CD8-positive, alpha-beta memory T cell (primary cell): ENCODE measurements at regions not wholly inside any gene's neighbourhood (a gene's known extent, or its start where the extent isn't known, plus 50 kb on each side); places are given as distances from the start of the nearest gene placed in this dataset.
"Not testable (repeated sequence)": the region's sequence is repeated elsewhere in the genome, so short reads cannot be mapped to it uniquely, and the experiment has no call there.

Experiments
- CTCF ChIA-PET: fragments of 350-600 bp; sonication (Branson Sonifier 250); formaldehyde crosslinking; loops from one replicate; lab custom pipeline; 2021; ENCODE audit warnings: antibody characterized with exemption; lab: Charles Lee
- POLR2A ChIA-PET: fragments of 350-600 bp; sonication (Branson Sonifier 250); formaldehyde crosslinking; loops from one replicate; lab custom pipeline; 2021; ENCODE audit warnings: antibody characterized with exemption; lab: Charles Lee
- DNase-seq, 5 donors: peaks; one replicate each; pipeline versions ENCODE4 v3.0.0 to v3.0.0-alpha.2; 2020 to 2022; ENCODE audit warnings: mixed read lengths in 1 of 5
- H3K27ac ChIP-seq: one replicate; pipeline ENCODE4 v1.7.0; 2013; ENCODE audit warnings: low read depth, mild to moderate bottlenecking, low read length, moderate library complexity
- H3K27me3 ChIP-seq: 2 replicates; pipeline ENCODE4 v1.7.0; 2013; ENCODE audit warnings: low read length, mild to moderate bottlenecking; ENCODE audit not compliant: insufficient read depth, poor library complexity, severe bottlenecking
- H3K36me3 ChIP-seq: 2 replicates; pipeline ENCODE4 v1.7.0; 2013; ENCODE audit warnings: mild to moderate bottlenecking, low read length, moderate library complexity; ENCODE audit not compliant: insufficient read depth
- H3K4me1 ChIP-seq: 2 replicates; pipeline ENCODE4 v1.7.0; 2013; ENCODE audit warnings: mild to moderate bottlenecking, low read length, moderate library complexity; ENCODE audit not compliant: insufficient read depth
- H3K4me3 ChIP-seq: 2 replicates; pipeline ENCODE4 v1.7.0; 2013; ENCODE audit warnings: mild to moderate bottlenecking, low read length
- H3K9me3 ChIP-seq: 2 replicates; pipeline ENCODE4 v1.7.0; 2013; ENCODE audit warnings: mild to moderate bottlenecking, low read length
- H3K27ac Mint-ChIP-seq, 8 donors: one replicate each; pipeline ENCODE4 v1.8.0; 2020 to 2021; ENCODE audit warnings: mixed read lengths in 8 of 8, mild to moderate bottlenecking in 6 of 8, inconsistent platforms in 3 of 8, moderate library complexity in 3 of 8
- H3K27me3 Mint-ChIP-seq, 2 donors: one replicate each; pipeline ENCODE4 v1.8.0; 2020 to 2021; ENCODE audit warnings: mixed read lengths in 2 of 2, mild to moderate bottlenecking in 1 of 2, moderate library complexity in 1 of 2
- H3K36me3 Mint-ChIP-seq, 3 donors: one replicate each; pipeline ENCODE4 v1.8.0; 2020 to 2021; ENCODE audit warnings: mixed read lengths in 3 of 3, inconsistent platforms in 1 of 3, mild to moderate bottlenecking in 1 of 3
- H3K4me1 Mint-ChIP-seq, 3 donors: one replicate each; pipeline ENCODE4 v1.8.0; 2020 to 2021; ENCODE audit warnings: mixed read lengths in 3 of 3, inconsistent platforms in 1 of 3, mild to moderate bottlenecking in 1 of 3
- H3K4me3 Mint-ChIP-seq, 7 donors: one replicate each; pipeline ENCODE4 v1.8.0; 2020 to 2021; ENCODE audit warnings: mixed read lengths in 7 of 7, mild to moderate bottlenecking in 6 of 7, moderate library complexity in 4 of 7, inconsistent platforms in 2 of 7
- H3K9me3 Mint-ChIP-seq, 5 donors: one replicate each; pipeline ENCODE4 v1.8.0; 2020 to 2022; ENCODE audit warnings: mixed read lengths in 5 of 5, mild to moderate bottlenecking in 3 of 5, moderate library complexity in 2 of 5, inconsistent platforms in 1 of 5

DNA sequence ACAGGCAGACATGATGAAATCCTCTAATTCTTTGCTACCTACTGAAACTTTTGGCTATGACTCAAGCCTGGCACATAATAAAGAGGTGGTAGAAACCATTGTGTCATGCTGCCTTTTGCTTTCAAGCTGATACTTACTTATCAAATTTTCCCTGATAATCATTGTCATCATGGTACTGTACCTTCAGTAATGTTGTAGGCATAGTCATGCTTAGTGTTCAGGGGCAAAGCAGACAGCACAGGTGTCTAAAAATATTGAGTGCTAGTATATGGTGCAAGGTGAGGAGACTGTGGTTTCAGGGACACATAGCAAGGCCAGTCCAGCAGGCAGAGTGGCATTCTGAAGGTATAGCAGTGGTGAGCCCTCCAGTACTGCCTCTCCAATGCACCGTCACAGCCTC lies 226.9 kb upstream of the DEPDC1 start:
- Histone ChIP-seq H3K9me3 (no peaks in the 10 kb centered on the region), H3K27ac (no peak overlapping the region), H3K4me1 (no peaks in the 10 kb centered on the region), H3K36me3 (no peaks in the 10 kb centered on the region), H3K4me3 (no peak overlapping the region), H3K27me3 (no peaks in the 10 kb centered on the region)
- peaks cover 0 to 6% (median 0%) of the 10 kb centered on the region in 5 donors for H3K9me3 Mint-ChIP-seq
- H3K27ac Mint-ChIP-seq, result no peak overlapping the region
- no peaks in the 10 kb centered on the region for H3K27me3 Mint-ChIP-seq
- no peaks in the 10 kb centered on the region for H3K36me3 Mint-ChIP-seq
- no peak for DNase-seq
- no peaks in the 10 kb centered on the region for H3K4me1 Mint-ChIP-seq
- H3K4me3 Mint-ChIP-seq, result no peak overlapping the region
- ChIA-PET POLR2A (no interaction called here), CTCF (no interaction called here)

DNA sequence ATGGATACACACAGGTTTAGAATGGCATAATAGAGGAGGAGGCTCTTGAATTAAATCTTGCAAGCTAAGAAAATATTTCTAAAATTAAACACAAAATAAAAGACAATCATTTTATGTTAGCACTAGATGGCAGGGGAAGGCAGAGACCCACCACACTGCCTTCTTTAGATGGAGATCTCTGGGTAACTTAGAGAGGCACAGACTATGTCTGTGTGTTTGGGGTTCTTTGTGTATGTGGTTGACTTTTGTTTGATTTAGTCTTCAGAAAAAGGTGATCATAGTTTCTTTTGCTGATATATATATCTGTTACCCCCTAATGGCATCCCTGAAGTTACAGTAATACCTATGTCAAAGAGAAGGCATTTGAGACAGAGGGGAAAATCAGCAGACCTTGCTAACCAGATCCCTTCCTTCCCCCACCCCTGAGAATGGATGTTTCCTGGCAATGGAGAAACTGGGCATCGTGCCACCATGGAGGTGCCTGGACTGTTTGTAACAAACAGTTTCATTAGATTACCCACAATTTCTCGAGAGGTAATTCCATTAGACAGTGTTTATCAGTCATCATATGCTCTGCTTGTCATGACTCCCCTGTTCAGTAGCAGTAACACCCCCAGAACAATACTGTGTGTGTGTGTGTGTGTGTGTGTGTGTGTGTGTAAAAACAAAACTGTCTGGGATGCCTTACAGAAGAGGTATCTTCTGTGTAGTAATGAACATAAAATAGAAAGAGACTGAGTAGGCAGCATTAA lies 228.3 kb upstream of the DEPDC1 start:
- Histone ChIP-seq H3K36me3 (no peaks in the 10 kb centered on the region), H3K9me3 (no peaks in the 10 kb centered on the region), H3K4me1 (no peaks in the 10 kb centered on the region), H3K4me3 (no peak overlapping the region), H3K27me3 (no peaks in the 10 kb centered on the region), H3K27ac (no peak overlapping the region)
- DNase-seq, result no peak
- Mint-ChIP-seq H3K27me3 (no peaks in the 10 kb centered on the region), H3K9me3 (peaks cover 0 to 6% (median under 1%) of the 10 kb centered on the region in 5 donors), H3K27ac (no peak overlapping the region), H3K4me1 (no peaks in the 10 kb centered on the region), H3K4me3 (no peak overlapping the region), H3K36me3 (no peaks in the 10 kb centered on the region)
- POLR2A ChIA-PET, result no interaction called here
- CTCF ChIA-PET, result no interaction called here

DNA sequence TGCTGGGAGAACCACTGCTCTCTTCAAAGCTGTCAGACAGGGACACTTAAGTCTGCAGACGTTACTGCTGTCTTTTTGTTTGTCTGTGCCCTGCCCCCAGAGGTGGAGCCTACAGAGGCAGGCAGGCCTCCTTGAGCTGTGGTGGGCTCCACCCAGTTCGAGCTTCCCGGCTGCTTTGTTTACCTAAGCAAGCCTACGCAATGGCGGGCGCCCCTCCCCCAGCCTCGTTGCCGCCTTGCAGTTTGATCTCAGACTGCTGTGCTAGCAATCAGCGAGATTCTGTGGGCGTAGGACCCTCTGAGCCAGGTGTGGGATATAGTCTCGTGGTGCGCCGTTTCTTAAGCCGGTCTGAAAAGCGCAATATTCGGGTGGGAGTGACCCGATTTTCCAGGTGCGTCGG lies 242.6 kb upstream of the DEPDC1 start:
- H3K36me3 ChIP-seq, H3K9me3 ChIP-seq, H3K4me3 Mint-ChIP-seq, H3K36me3 Mint-ChIP-seq, H3K4me1 ChIP-seq, H3K27ac Mint-ChIP-seq, POLR2A ChIA-PET, H3K4me1 Mint-ChIP-seq, DNase-seq, H3K4me3 ChIP-seq, H3K27me3 ChIP-seq, CTCF ChIA-PET, H3K27ac ChIP-seq, H3K27me3 Mint-ChIP-seq: not testable (repeated sequence)
- H3K9me3 Mint-ChIP-seq, result peaks cover 7 to 15% (median 13%) of the 10 kb centered on the region in 5 donors

DNA sequence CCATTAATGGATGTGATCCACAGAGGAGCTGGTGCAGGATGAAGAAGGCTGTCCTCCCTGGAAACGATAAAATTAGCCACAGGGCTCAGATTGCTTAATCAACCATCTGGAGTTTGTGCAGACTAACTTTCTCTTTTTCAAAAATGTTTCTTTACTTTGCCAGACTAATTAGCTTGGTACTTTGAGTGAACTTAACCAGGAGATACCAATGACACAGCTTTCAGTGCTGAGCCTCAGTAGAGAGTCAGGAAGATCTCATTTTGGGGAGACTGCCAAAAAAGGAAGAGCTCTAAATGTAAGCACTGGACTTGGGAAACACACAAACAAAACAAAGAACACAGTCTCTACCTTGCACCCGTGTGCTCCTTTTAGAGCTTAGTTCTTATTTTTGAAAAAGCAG lies 248.1 kb upstream of the DEPDC1 start:
- Mint-ChIP-seq H3K27ac (no peak overlapping the region), H3K27me3 (no peaks in the 10 kb centered on the region), H3K4me1 (no peaks in the 10 kb centered on the region), H3K36me3 (no peaks in the 10 kb centered on the region), H3K9me3 (peaks cover 12 to 18% (median 13%) of the 10 kb centered on the region in 5 donors), H3K4me3 (no peak overlapping the region)
- ChIA-PET POLR2A (no interaction called here), CTCF (no interaction called here)
- Histone ChIP-seq H3K27me3 (no peaks in the 10 kb centered on the region), H3K36me3 (no peaks in the 10 kb centered on the region), H3K27ac (no peak overlapping the region), H3K4me1 (no peaks in the 10 kb centered on the region), H3K4me3 (no peak overlapping the region), H3K9me3 (no peaks in the 10 kb centered on the region)
- no peak for DNase-seq

DNA sequence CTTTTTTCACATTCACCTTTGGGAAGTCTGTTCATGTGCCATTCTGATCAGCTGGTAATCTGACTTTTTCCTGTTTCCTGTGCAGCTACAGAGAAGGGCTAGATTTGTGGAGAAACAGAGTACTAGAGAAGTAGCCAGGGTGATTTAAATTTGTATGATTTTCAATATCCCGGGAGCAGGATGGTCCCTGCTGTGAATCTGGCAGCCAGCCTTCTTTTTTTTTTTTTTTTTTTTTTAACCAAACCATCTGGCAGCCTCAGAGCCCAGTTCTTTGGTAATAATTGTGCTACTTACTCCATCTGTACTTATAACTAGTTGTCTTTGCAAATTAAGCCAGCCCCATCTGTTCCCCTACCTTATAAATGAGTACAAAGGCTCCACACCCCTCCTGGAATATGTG lies 248.6 kb upstream of the DEPDC1 start:
- peaks cover 8 to 17% (median 13%) of the 10 kb centered on the region in 5 donors for H3K9me3 Mint-ChIP-seq
- no peak for DNase-seq
- H3K36me3 Mint-ChIP-seq, result no peaks in the 10 kb centered on the region
- Histone ChIP-seq H3K4me1 (no peaks in the 10 kb centered on the region), H3K9me3 (no peaks in the 10 kb centered on the region), H3K27ac (no peak overlapping the region), H3K36me3 (no peaks in the 10 kb centered on the region), H3K27me3 (no peaks in the 10 kb centered on the region), H3K4me3 (no peak overlapping the region)
- no peak overlapping the region for H3K4me3 Mint-ChIP-seq
- H3K4me1 Mint-ChIP-seq, result no peaks in the 10 kb centered on the region
- no peaks in the 10 kb centered on the region for H3K27me3 Mint-ChIP-seq
- H3K27ac Mint-ChIP-seq, result no peak overlapping the region
- ChIA-PET POLR2A (no interaction called here), CTCF (no interaction called here)

DNA sequence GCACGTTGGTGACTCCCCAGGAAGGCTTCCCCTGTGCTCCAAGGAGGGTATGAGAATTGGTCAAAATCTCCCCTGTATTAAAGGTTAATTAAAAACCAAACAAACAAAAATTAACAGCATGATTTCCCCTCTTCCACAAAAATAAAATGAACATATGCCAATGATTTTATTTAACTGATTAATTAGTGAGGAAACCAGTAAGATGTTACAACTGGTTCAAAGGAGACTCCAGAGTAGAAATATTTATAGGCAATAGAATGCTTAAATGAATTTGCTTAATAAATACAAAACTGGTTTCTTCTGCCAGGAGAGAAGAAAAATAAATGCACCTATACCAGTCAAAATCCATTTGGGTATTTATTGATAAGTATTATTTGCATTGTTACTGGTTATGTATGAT lies 249.5 kb upstream of the DEPDC1 start:
- no peak for DNase-seq
- Mint-ChIP-seq H3K27me3 (no peaks in the 10 kb centered on the region), H3K4me1 (no peaks in the 10 kb centered on the region), H3K9me3 (peaks cover 6 to 11% (median 10%) of the 10 kb centered on the region in 5 donors), H3K4me3 (no peak overlapping the region), H3K27ac (no peak overlapping the region), H3K36me3 (no peaks in the 10 kb centered on the region)
- no peaks in the 10 kb centered on the region for H3K4me1 ChIP-seq
- CTCF ChIA-PET, result no interaction called here
- POLR2A ChIA-PET, result no interaction called here
- H3K27me3 ChIP-seq, result no peaks in the 10 kb centered on the region
- no peak overlapping the region for H3K4me3 ChIP-seq
- H3K36me3 ChIP-seq, result no peaks in the 10 kb centered on the region
- no peak overlapping the region for H3K27ac ChIP-seq
- H3K9me3 ChIP-seq, result no peaks in the 10 kb centered on the region

DNA sequence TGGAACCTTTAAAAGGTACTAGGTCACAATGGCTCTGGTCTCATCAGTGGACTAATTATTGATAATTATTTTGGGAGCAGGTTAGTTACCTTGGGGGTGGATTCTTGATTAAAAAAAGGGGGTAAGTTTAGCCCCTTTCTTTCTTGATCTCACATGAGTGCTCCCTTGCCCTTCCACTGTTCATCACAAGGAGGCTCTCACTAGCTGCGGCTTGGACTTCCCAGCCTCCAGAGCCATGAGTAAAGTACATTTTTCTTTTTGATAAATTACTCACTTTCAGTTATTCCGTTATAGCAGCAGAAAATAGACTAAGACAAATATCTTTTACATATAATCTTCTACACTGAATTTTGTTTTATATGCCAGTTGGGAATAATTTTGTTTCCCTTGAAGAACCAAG lies 254.8 kb upstream of the DEPDC1 start:
- DNase-seq, result no peak
- POLR2A ChIA-PET, result no interaction called here
- peaks cover 4 to 16% (median 5%) of the 10 kb centered on the region in 5 donors for H3K9me3 Mint-ChIP-seq
- no peaks in the 10 kb centered on the region for H3K27me3 Mint-ChIP-seq
- no peaks in the 10 kb centered on the region for H3K27me3 ChIP-seq
- H3K27ac Mint-ChIP-seq, result no peak overlapping the region
- CTCF ChIA-PET, result no interaction called here
- no peaks in the 10 kb centered on the region for H3K9me3 ChIP-seq
- no peaks in the 10 kb centered on the region for H3K4me1 ChIP-seq
- no peaks in the 10 kb centered on the region for H3K36me3 ChIP-seq
- H3K4me3 ChIP-seq, result no peak overlapping the region
- H3K36me3 Mint-ChIP-seq, result no peaks in the 10 kb centered on the region
- H3K4me3 Mint-ChIP-seq, result no peak overlapping the region
- H3K4me1 Mint-ChIP-seq, result no peaks in the 10 kb centered on the region
- H3K27ac ChIP-seq, result no peak overlapping the region

DNA sequence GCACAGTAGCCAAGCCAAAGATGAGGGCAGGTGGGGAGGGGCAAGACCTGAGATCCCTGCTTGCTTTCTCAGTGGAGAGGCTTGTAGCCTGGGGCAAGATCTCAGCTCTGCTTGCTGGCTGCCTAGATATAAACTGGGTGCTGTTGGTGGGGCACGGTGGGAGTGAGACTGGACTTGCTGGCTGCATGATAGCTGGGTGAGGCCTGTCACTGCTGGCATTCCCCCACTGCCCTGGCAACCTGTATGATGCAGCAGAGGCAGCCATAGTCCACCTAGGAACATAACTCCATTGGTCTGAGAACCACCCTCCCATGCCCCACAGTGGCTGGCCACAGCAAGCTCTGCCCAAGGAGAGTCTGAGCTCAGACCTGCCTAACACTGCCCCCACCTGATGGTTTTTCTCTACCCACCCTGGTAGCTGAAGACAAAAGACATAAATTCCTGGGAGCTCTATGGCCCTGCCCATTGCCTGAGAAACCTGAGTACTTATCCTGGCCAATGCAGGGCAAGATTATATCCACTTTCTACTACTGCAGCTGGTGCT lies 261.9 kb upstream of the DEPDC1 start:
- H3K27ac Mint-ChIP-seq, result no peak overlapping the region
- H3K27me3 ChIP-seq, result no peaks in the 10 kb centered on the region
- peaks cover 14 to 34% (median 19%) of the 10 kb centered on the region in 5 donors for H3K9me3 Mint-ChIP-seq
- H3K27ac ChIP-seq, result no peak overlapping the region
- ChIA-PET CTCF (no interaction called here), POLR2A (no interaction called here)
- peaks cover 0 to 4% of the 10 kb centered on the region in 2 donors for H3K27me3 Mint-ChIP-seq
- no peaks in the 10 kb centered on the region for H3K9me3 ChIP-seq
- no peak for DNase-seq
- no peaks in the 10 kb centered on the region for H3K4me1 ChIP-seq
- no peaks in the 10 kb centered on the region for H3K4me1 Mint-ChIP-seq
- H3K36me3 Mint-ChIP-seq, result no peaks in the 10 kb centered on the region
- no peak overlapping the region for H3K4me3 ChIP-seq
- no peak overlapping the region for H3K4me3 Mint-ChIP-seq
- no peaks in the 10 kb centered on the region for H3K36me3 ChIP-seq
